CD4-positive, CD25-positive, alpha-beta regulatory T cell (primary cell): ENCODE measurements at regions not wholly inside any gene's neighbourhood (a gene's known extent, or its start where the extent isn't known, plus 50 kb on each side); places are given as distances from the start of the nearest gene placed in this dataset.
A peak's percentile ranks its signal among the peaks of the same experiment; 100 is the strongest.
"Not testable (repeated sequence)": the region's sequence is repeated elsewhere in the genome, so short reads cannot be mapped to it uniquely, and the experiment has no call there.

ENCODE experiments used
- ATAC-seq, 2 donors: fragments of 150-1000 bp; cut with Tn5 transposase; one replicate each; pipeline ENCODE4 v1.10.0; 2021; ENCODE audit warnings: low read depth in 2 of 2, moderate number of reproducible peaks in 2 of 2, moderate library complexity in 1 of 2
- DNase-seq, 3 donors: peaks; one replicate each; pipeline versions ENCODE4 v3.0.0 to v3.0.0-alpha.2; 2012 to 2022; ENCODE audit warnings: mixed read lengths in 1 of 3
- H3K27ac ChIP-seq: one replicate; pipeline ENCODE4 v1.7.0; 2013; ENCODE audit warnings: mild to moderate bottlenecking, low read length; ENCODE audit not compliant: insufficient read depth, poor library complexity, severe bottlenecking
- H3K27me3 ChIP-seq: one replicate; pipeline ENCODE4 v1.7.0; 2013; ENCODE audit warnings: low read length; ENCODE audit not compliant: control insufficient read depth, insufficient read depth
- H3K36me3 ChIP-seq: one replicate; pipeline ENCODE4 v1.7.0; 2013; ENCODE audit warnings: mild to moderate bottlenecking, low read length, moderate library complexity; ENCODE audit not compliant: control insufficient read depth, insufficient read depth
- H3K4me1 ChIP-seq: 2 replicates; pipeline ENCODE4 v1.7.0; 2013; ENCODE audit warnings: mild to moderate bottlenecking, low read length; ENCODE audit not compliant: insufficient read depth, control insufficient read depth, poor library complexity, severe bottlenecking
- H3K4me3 ChIP-seq: one replicate; pipeline ENCODE4 v1.7.0; 2013; ENCODE audit warnings: low read depth, mild to moderate bottlenecking, low read length, moderate library complexity
- H3K9me3 ChIP-seq, 2 experiments: 1 replicate in 1 of 2; 2 replicates in 1 of 2; pipeline ENCODE4 v1.7.0; 2013; ENCODE audit warnings: low read length in 2 of 2, mild to moderate bottlenecking in 1 of 2, moderate library complexity in 1 of 2; ENCODE audit not compliant: control insufficient read depth in 2 of 2
- H3K27ac Mint-ChIP-seq, 3 donors: one replicate each; pipeline ENCODE4 v1.8.0; 2020 to 2022; ENCODE audit warnings: mild to moderate bottlenecking in 3 of 3, mixed read lengths in 3 of 3, moderate library complexity in 2 of 3
- H3K27me3 Mint-ChIP-seq: one replicate; pipeline ENCODE4 v1.8.0; 2022; ENCODE audit warnings: mild to moderate bottlenecking, mixed read lengths
- H3K36me3 Mint-ChIP-seq: one replicate; pipeline ENCODE4 v1.8.0; 2020; ENCODE audit warnings: mixed read lengths
- H3K4me1 Mint-ChIP-seq, 4 donors: one replicate each; pipeline ENCODE4 v1.8.0; 2020 to 2022; ENCODE audit warnings: mixed read lengths in 4 of 4, mild to moderate bottlenecking in 1 of 4
- H3K4me3 Mint-ChIP-seq, 4 donors: one replicate each; pipeline ENCODE4 v1.8.0; 2020 to 2022; ENCODE audit warnings: mild to moderate bottlenecking in 4 of 4, mixed read lengths in 4 of 4, moderate library complexity in 3 of 4
- H3K9me3 Mint-ChIP-seq, 7 donors: one replicate each; pipeline ENCODE4 v1.8.0; 2020 to 2022; ENCODE audit warnings: mixed read lengths in 7 of 7, mild to moderate bottlenecking in 3 of 7, moderate library complexity in 2 of 7

GRCh38 chr14:106808907-106809306 lies 1282.5 kb downstream of the TMEM121 start:
- DNase-seq, result no peak

GRCh38 chr14:106809615-106810014 lies 1283.2 kb downstream of the TMEM121 start:
- Histone ChIP-seq H3K4me3 (no peak overlapping the region), H3K4me1 (no peaks in the 10 kb centered on the region), H3K9me3 (no peaks in the 10 kb centered on the region), H3K36me3 (no peaks in the 10 kb centered on the region), H3K27me3 (peaks cover 4% of the 10 kb centered on the region), H3K27ac (no peak overlapping the region)
- peak overlapping the region in 1 of 3 donors; percentile 34 for H3K27ac Mint-ChIP-seq
- H3K9me3 Mint-ChIP-seq, result no peaks in the 10 kb centered on the region
- no peaks in the 10 kb centered on the region for H3K36me3 Mint-ChIP-seq
- peaks cover 0 to 4% (median under 1%) of the 10 kb centered on the region in 4 donors for H3K4me1 Mint-ChIP-seq
- DNase-seq (peak in 1 of 3 donors; percentile 3), ATAC-seq (no peak)
- H3K4me3 Mint-ChIP-seq, result no peak overlapping the region
- H3K27me3 Mint-ChIP-seq, result peaks cover 15% of the 10 kb centered on the region

More at GRCh38 chr14:106808907-106809306, 1282.5 kb downstream of the TMEM121 start:
- Mint-ChIP-seq H3K4me1 (peaks cover 0 to 4% (median under 1%) of the 10 kb centered on the region in 4 donors), H3K4me3 (no peak overlapping the region), H3K9me3 (no peaks in the 10 kb centered on the region), H3K27me3 (peaks cover 15% of the 10 kb centered on the region), H3K27ac (no peak overlapping the region), H3K36me3 (no peaks in the 10 kb centered on the region)
- Histone ChIP-seq H3K27ac (no peak overlapping the region), H3K4me1 (no peaks in the 10 kb centered on the region), H3K27me3 (peaks cover 7% of the 10 kb centered on the region), H3K4me3 (no peak overlapping the region), H3K9me3 (no peaks in the 10 kb centered on the region), H3K36me3 (no peaks in the 10 kb centered on the region)
- no peak for ATAC-seq

- H3K9me3 ChIP-seq, H3K4me3 Mint-ChIP-seq, H3K4me1 ChIP-seq, H3K9me3 Mint-ChIP-seq, H3K36me3 ChIP-seq, H3K27ac ChIP-seq, H3K27me3 ChIP-seq, H3K4me3 ChIP-seq, H3K4me1 Mint-ChIP-seq, H3K36me3 Mint-ChIP-seq, ATAC-seq: not testable (repeated sequence)
- H3K27me3 Mint-ChIP-seq, result peaks cover 15% of the 10 kb centered on the region
- DNase-seq, result peak in 1 of 3 donors; percentile 7
- H3K27ac Mint-ChIP-seq, result peak overlapping the region in 1 of 3 donors; percentile 34
Measured at GRCh38 chr14:106810168-106810567, 1283.8 kb downstream of the TMEM121 start.

DNA sequence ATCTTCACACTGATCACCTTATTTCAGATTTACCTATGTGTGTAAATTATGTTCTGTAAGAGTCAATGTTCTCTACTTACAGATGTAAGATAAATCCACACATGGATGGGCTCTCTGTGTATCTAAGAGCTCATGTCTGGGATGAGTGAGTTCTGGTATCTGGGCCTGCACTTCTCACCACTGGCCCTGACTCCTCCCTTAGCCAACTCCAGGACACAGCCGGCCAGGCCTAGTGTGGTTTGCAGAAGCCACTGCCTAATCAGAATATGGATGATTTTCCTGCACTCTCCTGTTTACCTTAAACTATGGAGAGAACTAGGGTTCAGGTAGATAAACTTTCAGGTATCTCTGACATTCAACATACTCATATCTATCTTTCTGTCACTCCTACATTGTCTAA lies 1284.8 kb downstream of the TMEM121 start:
- Histone ChIP-seq H3K27me3 (peaks cover 3% of the 10 kb centered on the region), H3K36me3 (no peaks in the 10 kb centered on the region), H3K9me3 (no peaks in the 10 kb centered on the region), H3K4me1 (no peaks in the 10 kb centered on the region), H3K4me3 (no peak overlapping the region), H3K27ac (no peak overlapping the region)
- Mint-ChIP-seq H3K4me3 (no peak overlapping the region), H3K27ac (no peak overlapping the region), H3K27me3 (peaks cover 12% of the 10 kb centered on the region), H3K4me1 (peaks cover 0 to 4% (median under 1%) of the 10 kb centered on the region in 4 donors), H3K36me3 (no peaks in the 10 kb centered on the region), H3K9me3 (no peaks in the 10 kb centered on the region)
- ATAC-seq, result no peak
- DNase-seq, result no peak

DNA sequence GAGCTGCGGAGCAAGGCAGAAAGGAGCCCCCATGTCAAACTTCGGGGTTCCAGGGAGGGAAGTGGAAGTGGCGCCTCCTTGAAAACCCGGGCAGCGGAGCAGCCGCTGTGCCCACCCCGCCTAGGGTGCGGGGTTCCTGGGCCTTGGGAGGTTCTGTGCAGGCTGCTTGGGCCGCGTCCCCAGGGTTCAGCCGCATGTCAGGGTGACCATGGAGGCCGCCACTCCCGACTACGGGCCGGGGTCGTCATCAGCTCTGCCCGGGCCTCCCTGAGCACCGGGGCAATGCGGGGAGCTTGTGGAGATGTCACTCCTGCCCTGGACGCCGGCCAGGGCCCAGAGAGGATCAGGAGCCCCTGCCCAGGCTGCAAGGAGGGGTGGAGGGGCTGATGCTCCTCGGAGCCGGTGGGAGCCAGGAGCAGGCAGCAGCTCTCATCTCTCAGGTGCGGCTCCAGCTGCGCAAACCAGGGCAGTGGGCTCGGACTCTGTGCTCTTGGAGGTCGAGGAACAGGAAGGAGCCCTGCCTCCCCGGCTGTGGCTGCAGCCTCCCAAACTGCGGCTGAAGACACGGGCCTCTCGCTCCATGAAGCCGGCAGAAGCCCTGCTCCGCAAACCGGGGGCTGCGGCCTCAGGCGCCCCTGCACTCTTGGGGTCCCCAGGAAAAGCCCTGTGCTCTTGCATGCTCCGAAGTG lies 1286.5 kb downstream of the TMEM121 start:
- peaks cover 0 to 4% (median under 1%) of the 10 kb centered on the region in 4 donors for H3K4me1 Mint-ChIP-seq

DNA sequence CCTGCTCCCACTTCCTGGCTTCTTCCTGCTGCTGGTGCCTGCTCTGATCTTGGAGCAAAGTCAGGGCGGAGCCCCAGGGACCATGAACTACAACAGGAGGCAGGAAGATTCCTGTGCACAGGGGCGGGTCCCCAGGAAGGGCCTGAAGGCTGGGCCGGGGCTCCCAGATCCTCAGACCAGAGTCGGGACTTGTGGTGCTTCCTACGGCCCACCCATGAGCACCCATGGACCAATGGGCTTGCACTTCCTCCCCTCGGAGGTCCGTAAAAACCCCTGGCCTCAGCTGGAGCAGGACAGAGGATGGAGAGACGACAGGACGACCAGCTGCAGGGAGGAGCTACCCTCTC lies 1287.1 kb downstream of the TMEM121 start:
- DNase-seq (no peak), ATAC-seq (no peak)
- no peak overlapping the region for H3K4me3 ChIP-seq
- Mint-ChIP-seq H3K9me3 (no peaks in the 10 kb centered on the region), H3K4me1 (peaks cover 0 to 4% (median under 1%) of the 10 kb centered on the region in 4 donors), H3K4me3 (no peak overlapping the region), H3K27me3 (peaks cover 4% of the 10 kb centered on the region), H3K36me3 (no peaks in the 10 kb centered on the region), H3K27ac (no peak overlapping the region)
- H3K27ac ChIP-seq, result no peak overlapping the region
- H3K36me3 ChIP-seq, result no peaks in the 10 kb centered on the region
- no peaks in the 10 kb centered on the region for H3K9me3 ChIP-seq
- no peaks in the 10 kb centered on the region for H3K4me1 ChIP-seq
- H3K27me3 ChIP-seq, result peaks cover 2% of the 10 kb centered on the region

More for the DNA sequence above, 1286.5 kb downstream of the TMEM121 start:
- Histone ChIP-seq H3K9me3 (no peaks in the 10 kb centered on the region), H3K27ac (no peak overlapping the region), H3K4me3 (no peak overlapping the region), H3K4me1 (no peaks in the 10 kb centered on the region), H3K27me3 (peaks cover 2% of the 10 kb centered on the region), H3K36me3 (no peaks in the 10 kb centered on the region)
- Mint-ChIP-seq H3K9me3 (no peaks in the 10 kb centered on the region), H3K27ac (peak overlapping the region in 1 of 3 donors; percentile 36), H3K4me3 (no peak overlapping the region), H3K36me3 (no peaks in the 10 kb centered on the region), H3K27me3 (peaks cover 7% of the 10 kb centered on the region)
- DNase-seq (no peak), ATAC-seq (no peak)

DNA sequence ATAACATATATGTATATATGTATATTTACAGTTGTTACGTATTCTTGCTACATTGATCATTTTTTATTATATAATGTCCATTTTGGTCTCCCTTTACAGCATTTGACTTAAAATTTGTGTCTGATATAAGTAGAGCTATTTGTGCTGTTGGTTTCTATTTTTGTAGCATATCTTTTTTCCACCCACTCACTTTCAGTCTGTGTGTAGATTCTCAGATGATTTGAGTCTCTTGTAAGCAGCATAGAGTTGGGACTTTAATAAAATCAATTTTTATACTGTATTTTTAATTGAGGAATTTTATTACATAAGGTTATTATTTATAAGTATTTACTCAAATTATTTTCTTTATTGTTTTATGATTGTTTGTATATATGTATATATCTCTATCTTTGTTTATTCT lies 1293.7 kb downstream of the TMEM121 start:
- Histone ChIP-seq H3K4me3 (no peak overlapping the region), H3K4me1 (no peaks in the 10 kb centered on the region), H3K36me3 (no peaks in the 10 kb centered on the region), H3K27me3 (peaks cover 4% of the 10 kb centered on the region), H3K9me3 (no peaks in the 10 kb centered on the region), H3K27ac (no peak overlapping the region)
- DNase-seq (no peak), ATAC-seq (no peak)
- Mint-ChIP-seq H3K4me1 (no peaks in the 10 kb centered on the region), H3K27ac (no peak overlapping the region), H3K9me3 (no peaks in the 10 kb centered on the region), H3K36me3 (no peaks in the 10 kb centered on the region), H3K27me3 (peaks cover 13% of the 10 kb centered on the region), H3K4me3 (no peak overlapping the region)

DNA sequence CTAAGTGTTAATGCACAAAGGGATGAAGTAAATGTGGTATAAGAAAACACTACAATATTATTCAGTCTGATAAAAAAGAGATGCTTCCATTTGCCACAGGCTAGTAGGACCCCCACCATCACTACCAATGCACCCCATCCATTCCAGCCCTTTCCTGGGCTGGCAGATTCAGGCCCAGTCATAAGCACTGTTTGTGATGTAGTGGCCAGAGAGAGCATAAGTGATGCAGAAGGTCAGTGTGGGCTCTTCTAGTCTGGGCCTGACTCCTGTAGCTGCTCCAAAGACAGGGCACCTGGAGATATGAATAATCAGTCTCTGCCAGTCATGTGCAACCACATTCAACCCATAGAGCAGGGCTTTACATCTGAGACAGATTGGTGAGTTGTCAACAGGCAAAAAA lies 1294.7 kb downstream of the TMEM121 start:
- H3K27me3 Mint-ChIP-seq, result peaks cover 13% of the 10 kb centered on the region
- no peak overlapping the region for H3K4me3 ChIP-seq

More for the DNA sequence above, 1294.7 kb downstream of the TMEM121 start:
- Mint-ChIP-seq H3K27ac (no peak overlapping the region), H3K36me3 (no peaks in the 10 kb centered on the region), H3K9me3 (no peaks in the 10 kb centered on the region), H3K4me1 (no peaks in the 10 kb centered on the region), H3K4me3 (no peak overlapping the region)
- DNase-seq (no peak), ATAC-seq (no peak)
- no peaks in the 10 kb centered on the region for H3K9me3 ChIP-seq
- no peaks in the 10 kb centered on the region for H3K36me3 ChIP-seq
- H3K27ac ChIP-seq, result no peak overlapping the region
- no peaks in the 10 kb centered on the region for H3K4me1 ChIP-seq
- peaks cover 4% of the 10 kb centered on the region for H3K27me3 ChIP-seq
